Endodermal cell (in vitro differentiated cells): ENCODE measurements at regions not wholly inside any gene's neighbourhood (a gene's known extent, or its start where the extent isn't known, plus 50 kb on each side); places are given as distances from the start of the nearest gene placed in this dataset.
"Not testable (repeated sequence)": the region's sequence is repeated elsewhere in the genome, so short reads cannot be mapped to it uniquely, and the experiment has no call there.

Source experiments
- DNase-seq: peaks from one replicate; pipeline ENCODE4 v3.0.0-alpha.2; 2017
- H3K27ac ChIP-seq: 2 replicates; pipeline ENCODE4 v1.5.1; 2013; ENCODE audit warnings: mild to moderate bottlenecking, low read depth, low read length, moderate library complexity
- H3K27me3 ChIP-seq: 2 replicates; pipeline ENCODE4 v1.6.1; 2013; ENCODE audit warnings: mild to moderate bottlenecking, low read length, moderate library complexity; ENCODE audit not compliant: insufficient read depth, control insufficient read depth, poor library complexity, severe bottlenecking
- H3K36me3 ChIP-seq: 2 replicates; pipeline ENCODE4 v1.7.0; 2013; ENCODE audit warnings: mild to moderate bottlenecking, low read length, moderate library complexity; ENCODE audit not compliant: control insufficient read depth, insufficient read depth
- H3K4me1 ChIP-seq: one replicate; pipeline ENCODE4 v1.7.0; 2013; ENCODE audit warnings: low read length; ENCODE audit not compliant: control insufficient read depth, insufficient read depth
- H3K4me3 ChIP-seq: 2 replicates; pipeline ENCODE4 v1.5.1; 2013; ENCODE audit warnings: mild to moderate bottlenecking, low read length, moderate library complexity
- H3K9ac ChIP-seq: 2 replicates; pipeline ENCODE4 v1.6.1; 2013; ENCODE audit warnings: mild to moderate bottlenecking, low read length, moderate library complexity; ENCODE audit not compliant: poor library complexity, severe bottlenecking; ENCODE audit errors: extremely low read depth
- H3K9me3 ChIP-seq: 2 replicates; pipeline ENCODE4 v1.6.1; 2013; ENCODE audit warnings: mild to moderate bottlenecking, low read length, moderate library complexity; ENCODE audit not compliant: control insufficient read depth
- H3K27ac Mint-ChIP-seq: 2 replicates; pipeline ENCODE4 v1.8.0; 2020; ENCODE audit warnings: mixed read lengths
- H3K27me3 Mint-ChIP-seq: 2 replicates; pipeline ENCODE4 v1.8.0; 2021; ENCODE audit warnings: mild to moderate bottlenecking, mixed read lengths; ENCODE audit not compliant: insufficient read depth
- H3K36me3 Mint-ChIP-seq: 2 replicates; pipeline ENCODE4 v1.8.0; 2020; ENCODE audit warnings: low read depth, mixed read lengths
- H3K4me1 Mint-ChIP-seq: 2 replicates; pipeline ENCODE4 v1.8.0; 2020; ENCODE audit warnings: mixed read lengths
- H3K4me3 Mint-ChIP-seq: 2 replicates; pipeline ENCODE4 v1.8.0; 2020; ENCODE audit warnings: mild to moderate bottlenecking, moderate library complexity, mixed read lengths
- H3K9me3 Mint-ChIP-seq: 2 replicates; pipeline ENCODE4 v1.8.0; 2020; ENCODE audit warnings: mild to moderate bottlenecking, mixed read lengths
- WGBS, 2 experiments: methylation state at CpG; one replicate each; pipeline versions ENCODE4 v1.1.5 to v1.1.7; 2013; ENCODE audit warnings: missing lambda C conversion rate in 2 of 2, mixed read lengths in 1 of 2; ENCODE audit not compliant: insufficient coverage in 1 of 2, insufficient read length in 1 of 2; 5-methylcytosine and 5-hydroxymethylcytosine counted together
- TF ChIP-seq, protein P1 (sequence below): fragments of 200-600 bp; sonication (generic); conservative IDR thresholded peaks from 2 replicates; pipeline ENCODE4 v1.5.0; 2021; ENCODE audit warnings: antibody characterized with exemption, mild to moderate bottlenecking

- no peaks in the 10 kb centered on the region for H3K4me1 ChIP-seq
- H3K4me3 ChIP-seq, result no peak overlapping the region
- Mint-ChIP-seq H3K4me1 (no peaks in the 10 kb centered on the region), H3K36me3 (no peaks in the 10 kb centered on the region), H3K27ac (no peak overlapping the region), H3K27me3 (peaks cover 3% of the 10 kb centered on the region), H3K9me3 (no peaks in the 10 kb centered on the region), H3K4me3 (no peak overlapping the region)
- no peak for DNase-seq
- no peaks in the 10 kb centered on the region for H3K36me3 ChIP-seq
- no peak overlapping the region for H3K27ac ChIP-seq
- WGBS, 2 experiments, result 83 to 87% methylated on average over 1 to 2 of the region's 2 CpGs
- peaks cover 4% of the 10 kb centered on the region for H3K27me3 ChIP-seq
- no peak overlapping the region for H3K9ac ChIP-seq
- TF ChIP-seq, protein P1, sequence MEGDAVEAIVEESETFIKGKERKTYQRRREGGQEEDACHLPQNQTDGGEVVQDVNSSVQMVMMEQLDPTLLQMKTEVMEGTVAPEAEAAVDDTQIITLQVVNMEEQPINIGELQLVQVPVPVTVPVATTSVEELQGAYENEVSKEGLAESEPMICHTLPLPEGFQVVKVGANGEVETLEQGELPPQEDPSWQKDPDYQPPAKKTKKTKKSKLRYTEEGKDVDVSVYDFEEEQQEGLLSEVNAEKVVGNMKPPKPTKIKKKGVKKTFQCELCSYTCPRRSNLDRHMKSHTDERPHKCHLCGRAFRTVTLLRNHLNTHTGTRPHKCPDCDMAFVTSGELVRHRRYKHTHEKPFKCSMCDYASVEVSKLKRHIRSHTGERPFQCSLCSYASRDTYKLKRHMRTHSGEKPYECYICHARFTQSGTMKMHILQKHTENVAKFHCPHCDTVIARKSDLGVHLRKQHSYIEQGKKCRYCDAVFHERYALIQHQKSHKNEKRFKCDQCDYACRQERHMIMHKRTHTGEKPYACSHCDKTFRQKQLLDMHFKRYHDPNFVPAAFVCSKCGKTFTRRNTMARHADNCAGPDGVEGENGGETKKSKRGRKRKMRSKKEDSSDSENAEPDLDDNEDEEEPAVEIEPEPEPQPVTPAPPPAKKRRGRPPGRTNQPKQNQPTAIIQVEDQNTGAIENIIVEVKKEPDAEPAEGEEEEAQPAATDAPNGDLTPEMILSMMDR, result no peak
- H3K9me3 ChIP-seq, result no peaks in the 10 kb centered on the region
Observed at GRCh38 chr1:112126598-112126997, 137.1 kb upstream of the KCND3 start.

DNA sequence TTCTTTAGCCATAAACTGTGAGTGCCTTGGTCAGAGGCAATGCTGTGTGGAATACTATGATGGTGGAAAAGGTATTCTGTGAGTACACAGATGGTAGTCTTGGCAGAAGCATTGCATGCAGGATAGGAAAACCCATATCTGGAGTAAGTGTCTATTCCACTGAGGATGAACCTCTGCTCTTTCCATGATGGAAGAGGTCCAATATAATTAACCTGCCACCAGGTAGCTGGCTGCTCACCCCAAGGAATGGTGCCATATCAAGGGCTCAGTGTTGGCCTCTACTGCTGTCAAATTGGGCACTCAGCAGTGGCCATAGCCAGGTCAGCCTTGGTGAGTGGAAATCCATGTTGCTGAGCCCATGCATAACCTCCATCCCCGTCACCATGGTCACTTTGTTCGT lies 138.1 kb upstream of the KCND3 start:
- not testable (repeated sequence) for H3K4me3 ChIP-seq, H3K9ac ChIP-seq, H3K36me3 Mint-ChIP-seq, H3K4me3 Mint-ChIP-seq, H3K4me1 Mint-ChIP-seq, H3K27ac Mint-ChIP-seq, DNase-seq, H3K27me3 Mint-ChIP-seq, H3K27ac ChIP-seq, H3K36me3 ChIP-seq, H3K9me3 ChIP-seq, H3K27me3 ChIP-seq, H3K9me3 Mint-ChIP-seq, H3K4me1 ChIP-seq
- 99 to 100% methylated on average over 1 to 2 of the region's 2 CpGs for whole genome bisulfite sequencing, 2 experiments

DNA sequence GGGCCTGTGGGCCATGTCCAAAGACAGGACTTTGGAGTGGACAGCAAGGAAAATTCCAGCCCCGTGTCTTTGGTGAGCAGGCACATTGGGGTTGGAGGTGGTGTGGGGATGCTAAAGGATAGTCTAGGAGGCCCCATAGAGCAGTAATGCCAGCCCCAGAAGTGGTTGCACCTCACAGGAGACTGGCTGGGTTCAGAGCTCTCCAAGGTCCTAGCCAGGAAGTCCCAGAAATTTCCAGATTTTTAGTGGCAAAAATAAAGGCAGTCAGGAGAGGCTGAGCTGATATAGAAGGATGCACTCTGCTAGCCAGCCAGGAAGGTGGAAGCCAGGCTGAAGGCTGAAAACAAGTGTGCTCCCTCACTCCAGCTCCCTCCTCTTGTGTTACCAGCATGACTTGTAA lies 144.0 kb upstream of the KCND3 start:
- Mint-ChIP-seq H3K4me1 (no peaks in the 10 kb centered on the region), H3K27ac (no peak overlapping the region), H3K36me3 (no peaks in the 10 kb centered on the region), H3K9me3 (no peaks in the 10 kb centered on the region), H3K27me3 (peaks cover 39% of the 10 kb centered on the region), H3K4me3 (no peak overlapping the region)
- TF ChIP-seq, protein P1, result no peak
- H3K4me1 ChIP-seq, result no peaks in the 10 kb centered on the region
- no peak overlapping the region for H3K9ac ChIP-seq
- peaks cover 20% of the 10 kb centered on the region for H3K27me3 ChIP-seq
- H3K27ac ChIP-seq, result no peak overlapping the region
- 76% methylated on average over 1 of the region's 1 CpG; no CpG with 5 or more reads in 1 of the 2 experiments for WGBS, 2 experiments
- DNase-seq, result peak; percentile 50
- H3K4me3 ChIP-seq, result no peak overlapping the region
- no peaks in the 10 kb centered on the region for H3K9me3 ChIP-seq
- H3K36me3 ChIP-seq, result no peaks in the 10 kb centered on the region

- Histone ChIP-seq H3K4me1 (no peaks in the 10 kb centered on the region), H3K27ac (no peak overlapping the region), H3K27me3 (peaks cover 60% of the 10 kb centered on the region), H3K4me3 (no peak overlapping the region), H3K9ac (no peak overlapping the region), H3K36me3 (no peaks in the 10 kb centered on the region), H3K9me3 (no peaks in the 10 kb centered on the region)
- Mint-ChIP-seq H3K9me3 (no peaks in the 10 kb centered on the region), H3K4me3 (no peak overlapping the region), H3K4me1 (no peaks in the 10 kb centered on the region), H3K27me3 (peaks cover 72% of the 10 kb centered on the region), H3K36me3 (no peaks in the 10 kb centered on the region), H3K27ac (no peak overlapping the region)
- WGBS, 2 experiments, result 45 to 90% methylated on average over 1 to 2 of the region's 2 CpGs
- no peak for DNase-seq
- TF ChIP-seq, protein P1, result no peak
Observed at GRCh38 chr1:112140743-112141142, 151.3 kb upstream of the KCND3 start.
